ENCODE measurements at regions not wholly inside any gene's neighbourhood (a gene's known extent, or its start where the extent isn't known, plus 50 kb on each side); places are given as distances from the start of the nearest gene placed in this dataset.

- TF ChIP-seq ZNF687 (CRISPR knock-in tag; IDR thresholded peaks at IDR 0.05) (peak; percentile 43), ZNF124 (CRISPR knock-in tag; IDR thresholded peaks at IDR 0.05) (no peak), XRCC5 (optimal IDR thresholded peaks at IDR 0.05; ENCODE audit: low read length) (peak; percentile 86), SMC3 (IDR thresholded peaks at IDR 0.05; ENCODE audit: low read length) (peak; percentile 36; the same call in 1 of the 2 replicates), ZFP36L2 (CRISPR knock-in tag; IDR thresholded peaks at IDR 0.05) (no peak), ELF3 (CRISPR knock-in tag; IDR thresholded peaks at IDR 0.05) (peak; percentile 37; the same call in 1 of the 2 replicates), ESRRA (CRISPR knock-in tag; IDR thresholded peaks at IDR 0.05; ENCODE audit: low read depth) (no peak), HOMEZ (CRISPR knock-in tag; IDR thresholded peaks at IDR 0.05; ENCODE audit: low read depth) (0 out of 2 replicates have a peak, but pooled peaks have one; percentile 36), ZFP91 (CRISPR knock-in tag; IDR thresholded peaks at IDR 0.05; ENCODE audit: borderline replicate concordance) (0 out of 2 replicates have a peak, but pooled peaks have one; percentile 31), HNRNPUL1 (IDR thresholded peaks at IDR 0.05; ENCODE audit: low read depth, low read length) (no peak), GABPB1 (CRISPR knock-in tag; IDR thresholded peaks at IDR 0.05) (0 out of 2 replicates have a peak, but pooled peaks have one; percentile 30), KDM2A (CRISPR knock-in tag; IDR thresholded peaks at IDR 0.05; ENCODE audit: borderline replicate concordance, low read depth) (peak; percentile 58; the same call in 1 of the 2 replicates), ZNF788 (CRISPR knock-in tag; IDR thresholded peaks at IDR 0.05; ENCODE audit: borderline replicate concordance) (peak; percentile 39; the same call in 1 of the 2 replicates), ZNF280D (CRISPR knock-in tag; IDR thresholded peaks at IDR 0.05) (no peak), ZNF564 (CRISPR knock-in tag; IDR thresholded peaks at IDR 0.05) (no peak), BHLHE40 (IDR thresholded peaks at IDR 0.05; ENCODE audit: low read length) (peak; percentile 10; the same call in 1 of the 2 replicates), ZNF296 (CRISPR knock-in tag; conservative IDR thresholded peaks at IDR 0.05) (no peak)
These were observed 56.0 kb downstream of the TEX44 start (continued) for GRCh38 chr2:231648579-231649174.

Data from HepG2 (cell line).